ENCODE measurements at regions not wholly inside any gene's neighbourhood (a gene's known extent, or its start where the extent isn't known, plus 50 kb on each side); places are given as distances from the start of the nearest gene placed in this dataset.

DNA sequence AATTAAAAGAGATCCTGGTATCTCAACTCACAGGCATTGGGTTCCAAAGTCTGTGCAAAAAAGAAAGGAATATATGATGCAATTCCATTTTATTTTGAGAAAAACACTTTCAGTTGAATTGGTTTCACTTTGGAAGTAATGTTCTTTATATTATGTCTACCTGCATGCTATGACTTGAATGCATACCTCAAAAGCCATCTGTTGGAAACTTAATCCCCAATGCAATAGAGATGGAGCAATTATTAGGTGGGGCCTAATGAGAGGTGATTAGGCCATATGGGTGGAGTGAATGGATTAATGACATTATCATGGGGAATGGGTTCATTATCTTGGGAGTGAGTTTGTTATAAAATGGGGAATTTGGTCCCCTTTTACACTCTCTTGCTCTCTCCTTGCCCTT is 293.3 kb downstream of the CSNK1G3 start:
- TF ChIP-seq, protein P1, sequence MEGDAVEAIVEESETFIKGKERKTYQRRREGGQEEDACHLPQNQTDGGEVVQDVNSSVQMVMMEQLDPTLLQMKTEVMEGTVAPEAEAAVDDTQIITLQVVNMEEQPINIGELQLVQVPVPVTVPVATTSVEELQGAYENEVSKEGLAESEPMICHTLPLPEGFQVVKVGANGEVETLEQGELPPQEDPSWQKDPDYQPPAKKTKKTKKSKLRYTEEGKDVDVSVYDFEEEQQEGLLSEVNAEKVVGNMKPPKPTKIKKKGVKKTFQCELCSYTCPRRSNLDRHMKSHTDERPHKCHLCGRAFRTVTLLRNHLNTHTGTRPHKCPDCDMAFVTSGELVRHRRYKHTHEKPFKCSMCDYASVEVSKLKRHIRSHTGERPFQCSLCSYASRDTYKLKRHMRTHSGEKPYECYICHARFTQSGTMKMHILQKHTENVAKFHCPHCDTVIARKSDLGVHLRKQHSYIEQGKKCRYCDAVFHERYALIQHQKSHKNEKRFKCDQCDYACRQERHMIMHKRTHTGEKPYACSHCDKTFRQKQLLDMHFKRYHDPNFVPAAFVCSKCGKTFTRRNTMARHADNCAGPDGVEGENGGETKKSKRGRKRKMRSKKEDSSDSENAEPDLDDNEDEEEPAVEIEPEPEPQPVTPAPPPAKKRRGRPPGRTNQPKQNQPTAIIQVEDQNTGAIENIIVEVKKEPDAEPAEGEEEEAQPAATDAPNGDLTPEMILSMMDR (optimal IDR thresholded peaks at IDR 0.05 in 1 of 3, IDR thresholded peaks at IDR 0.05 in 1 of 3, conservative IDR thresholded peaks at IDR 0.05 in 1 of 3; ENCODE audit: extremely low read depth in 1 of 3, insufficient read depth in 2 of 3, low read length in 3 of 3): no peak
- TF ChIP-seq EZH2 (IDR thresholded peaks at IDR 0.05; ENCODE audit: low read length): no peak

Measured in keratinocyte (primary cell).